HAP-1 (cell line): ENCODE measurements at regions not wholly inside any gene's neighbourhood (a gene's known extent, or its start where the extent isn't known, plus 50 kb on each side); places are given as distances from the start of the nearest gene placed in this dataset.

Source experiments
- DNase-seq, 2 experiments: peaks; one replicate each; pipeline ENCODE4 v3.0.0-alpha.2; 2016 to 2020; ENCODE audit warnings: low spot score in 2 of 2
- H3K27me3 ChIP-seq: fragments of 250-450 bp; sonication (Bioruptor Pico); 2 replicates; pipeline ENCODE4 v1.5.1; 2020; ENCODE audit warnings: low read depth, mild to moderate bottlenecking, moderate library complexity
- H3K36me3 ChIP-seq: fragments of 250-450 bp; sonication (Bioruptor Pico); replicated peaks from 2 replicates; pipeline ENCODE4 v1.5.1; 2020; ENCODE audit warnings: mild to moderate bottlenecking
- H3K4me1 ChIP-seq: fragments of 250-450 bp; sonication (Bioruptor Pico); 2 replicates; pipeline ENCODE4 v1.5.1; 2020; ENCODE audit warnings: mild to moderate bottlenecking
- H3K4me3 ChIP-seq: fragments of 250-450 bp; sonication (Bioruptor Pico); 2 replicates; pipeline ENCODE4 v1.5.1; 2020; ENCODE audit warnings: mild to moderate bottlenecking, moderate library complexity
- H3K9me3 ChIP-seq: fragments of 250-450 bp; sonication (Bioruptor Pico); 2 replicates; pipeline ENCODE4 v1.5.1; 2020; ENCODE audit warnings: mild to moderate bottlenecking, moderate library complexity
- in situ Hi-C: fragments of 300-500 bp; cut with MboI; formaldehyde crosslinking; loops from 3 replicates; pipeline ENCODE4 v1.14.3; 2020; ENCODE audit warnings: low sequenced_read_pairs, inconsistent platforms, mixed read lengths

DNA sequence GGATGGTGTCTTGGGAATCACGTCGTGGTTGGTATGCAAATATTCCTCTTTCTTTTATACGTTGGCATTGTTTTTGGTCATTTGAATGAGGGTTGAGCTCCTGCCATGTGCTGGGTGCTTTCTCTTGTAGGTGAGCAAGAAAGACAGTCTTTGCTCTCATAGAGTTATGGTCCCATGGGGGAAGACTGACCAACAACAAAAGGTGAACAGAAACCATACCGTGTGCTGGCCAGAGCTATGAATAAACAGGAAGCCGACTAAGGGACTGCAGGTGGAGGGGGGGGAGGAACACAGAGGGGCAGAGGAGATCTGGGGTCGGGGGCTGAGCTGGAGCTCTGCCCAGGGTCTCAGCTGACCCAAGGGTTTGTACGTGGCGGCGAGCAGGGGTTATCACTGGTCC lies 245.3 kb downstream of the CTTN start:
- H3K4me3 ChIP-seq: no peak overlapping the region
- no peaks in the 10 kb centered on the region for H3K9me3 ChIP-seq
- H3K4me1 ChIP-seq: no peaks in the 10 kb centered on the region
- in situ Hi-C loops: no loop called here
- H3K36me3 ChIP-seq: no peaks in the 10 kb centered on the region
- H3K27me3 ChIP-seq: no peaks in the 10 kb centered on the region
- DNase-seq: no peak

DNA sequence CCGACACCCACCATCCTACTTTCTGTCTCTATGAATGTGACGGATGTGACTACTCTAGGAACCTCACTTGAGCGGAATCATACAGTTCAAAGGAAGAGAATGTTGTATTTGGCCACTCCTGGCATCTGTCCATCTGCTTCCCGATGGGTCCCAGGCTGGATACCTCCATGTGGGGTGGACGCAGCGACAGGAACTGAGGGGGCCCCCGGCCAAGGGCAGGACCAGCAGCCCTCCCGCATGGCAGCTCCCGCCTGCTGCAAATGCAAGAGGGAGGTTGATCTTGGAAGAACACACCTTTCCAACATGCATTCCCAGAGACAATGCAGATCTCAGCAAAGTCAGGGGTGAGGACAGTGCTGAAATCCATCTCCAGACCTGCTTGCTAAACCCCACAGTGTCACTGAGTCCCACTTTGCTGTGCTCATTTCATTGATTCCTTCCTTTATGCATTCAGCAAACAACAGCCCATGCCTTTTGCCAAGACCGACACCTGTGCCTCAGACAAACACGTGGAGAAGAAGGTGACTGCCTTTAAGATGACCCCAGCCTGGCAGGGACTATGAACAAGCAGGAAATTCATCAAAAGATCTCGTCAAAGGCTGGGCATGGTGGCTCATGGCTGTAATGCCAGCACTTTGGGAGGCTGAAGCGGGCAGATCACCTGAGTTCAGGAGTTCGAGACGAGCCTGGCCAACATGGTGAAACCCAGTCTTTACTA lies 246.2 kb downstream of the CTTN start:
- no peak for DNase-seq
- H3K36me3 ChIP-seq: no peaks in the 10 kb centered on the region
- H3K27me3 ChIP-seq: no peaks in the 10 kb centered on the region
- H3K4me3 ChIP-seq: no peak overlapping the region
- no peaks in the 10 kb centered on the region for H3K4me1 ChIP-seq
- no peaks in the 10 kb centered on the region for H3K9me3 ChIP-seq
- in situ Hi-C loops: no loop called here

- DNase-seq: no peak
- Histone ChIP-seq H3K36me3 (no peaks in the 10 kb centered on the region), H3K9me3 (no peaks in the 10 kb centered on the region; the same call in 1 of the 2 replicates), H3K27me3 (no peaks in the 10 kb centered on the region), H3K4me3 (no peak overlapping the region), H3K4me1 (no peaks in the 10 kb centered on the region)
- in situ Hi-C loops: no loop called here
These were observed 247.2 kb downstream of the CTTN start for GRCh38 chr11:70645537-70645936.

DNA sequence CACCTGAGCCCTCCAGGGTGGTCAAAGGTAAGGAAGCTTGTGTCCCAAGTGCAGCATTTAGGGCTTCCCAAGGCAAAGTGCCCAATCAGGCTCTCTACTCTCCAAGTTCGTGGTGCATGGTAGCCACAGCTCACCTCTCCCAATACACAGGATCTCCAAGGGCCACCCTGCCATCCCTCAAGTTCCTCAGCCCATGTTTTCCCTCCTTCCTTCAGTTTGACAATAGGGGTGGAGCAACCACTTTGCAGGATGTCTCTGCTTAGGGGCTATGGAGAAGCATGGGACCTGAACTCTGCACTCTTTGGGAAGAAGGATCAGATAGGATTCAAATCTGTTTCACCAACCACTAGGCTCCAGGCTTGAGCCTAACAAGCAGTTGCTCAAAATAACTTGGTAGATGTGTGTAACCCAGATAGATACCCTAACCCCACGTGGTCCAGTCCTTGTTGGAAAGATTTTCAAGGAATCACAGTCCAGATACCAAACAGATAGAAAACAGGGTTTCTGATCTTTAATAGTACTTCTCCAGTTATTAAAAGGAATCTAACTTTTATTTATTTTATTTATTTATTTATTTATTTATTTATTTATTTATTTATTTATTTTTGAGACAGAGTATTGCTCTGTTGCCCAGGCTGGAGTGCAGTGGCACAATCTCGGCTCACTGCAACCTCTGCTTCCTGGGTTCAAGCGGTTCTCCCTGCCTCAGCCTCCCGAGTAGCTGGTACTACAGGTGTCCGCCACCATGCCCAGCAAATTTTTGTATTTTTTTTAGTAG lies 248.1 kb downstream of the CTTN start:
- Histone ChIP-seq H3K27me3 (no peaks in the 10 kb centered on the region), H3K4me3 (no peak overlapping the region), H3K4me1 (no peaks in the 10 kb centered on the region), H3K9me3 (no peaks in the 10 kb centered on the region; the same call in 1 of the 2 replicates), H3K36me3 (no peaks in the 10 kb centered on the region)
- in situ Hi-C loops: no loop called here
- DNase-seq: no peak

DNA sequence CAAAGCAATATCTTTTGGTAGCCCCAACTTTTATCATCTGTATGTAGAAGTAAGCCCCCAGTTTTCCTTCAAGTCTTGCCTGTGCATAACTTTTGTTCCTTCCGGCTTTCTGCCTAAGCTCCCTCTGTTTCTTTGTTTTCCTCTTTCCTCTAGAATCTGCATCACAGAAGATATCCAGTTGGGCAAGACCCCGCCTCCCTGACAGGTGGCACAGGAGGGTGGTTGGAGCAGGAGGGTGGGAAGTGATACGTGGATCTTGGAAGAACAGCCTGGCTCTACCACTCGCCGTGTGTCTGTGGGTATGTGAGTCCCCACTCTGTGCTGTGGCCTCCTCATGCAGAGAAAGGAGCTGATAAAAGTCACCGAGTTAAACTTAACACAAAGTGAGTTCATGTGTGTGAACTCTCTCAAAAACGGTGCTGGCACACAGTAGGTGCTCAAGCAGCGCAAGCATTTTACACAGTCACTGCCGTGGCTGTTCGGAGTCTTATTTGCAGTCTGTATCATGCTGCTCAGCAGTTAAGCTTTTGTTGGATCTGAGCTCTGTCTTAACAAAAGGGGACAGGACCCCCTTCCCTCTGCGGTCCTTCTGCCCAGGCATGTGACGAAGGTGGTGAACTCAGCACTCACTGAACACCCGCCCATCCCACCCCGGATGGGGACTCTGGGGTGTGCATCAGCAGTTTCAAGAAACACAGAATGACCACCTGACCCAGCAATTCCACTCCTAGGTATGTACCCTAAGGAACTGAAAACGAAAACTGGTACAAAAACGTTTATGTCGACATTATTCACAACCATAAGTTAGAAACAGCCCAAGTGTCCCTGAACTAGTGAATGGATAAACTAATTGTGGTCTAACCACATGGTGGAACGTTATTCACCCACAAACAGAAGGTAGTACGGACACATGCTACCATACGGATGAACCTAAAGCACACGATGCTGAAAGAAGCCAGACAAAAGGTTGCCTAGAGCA lies 249.1 kb downstream of the CTTN start:
- no peak for DNase-seq
- H3K36me3 ChIP-seq: no peaks in the 10 kb centered on the region
- no peaks in the 10 kb centered on the region for H3K27me3 ChIP-seq
- no peak overlapping the region for H3K4me3 ChIP-seq
- no peaks in the 10 kb centered on the region; the same call in 1 of the 2 replicates for H3K9me3 ChIP-seq
- H3K4me1 ChIP-seq: no peaks in the 10 kb centered on the region
- in situ Hi-C loops: no loop called here

DNA sequence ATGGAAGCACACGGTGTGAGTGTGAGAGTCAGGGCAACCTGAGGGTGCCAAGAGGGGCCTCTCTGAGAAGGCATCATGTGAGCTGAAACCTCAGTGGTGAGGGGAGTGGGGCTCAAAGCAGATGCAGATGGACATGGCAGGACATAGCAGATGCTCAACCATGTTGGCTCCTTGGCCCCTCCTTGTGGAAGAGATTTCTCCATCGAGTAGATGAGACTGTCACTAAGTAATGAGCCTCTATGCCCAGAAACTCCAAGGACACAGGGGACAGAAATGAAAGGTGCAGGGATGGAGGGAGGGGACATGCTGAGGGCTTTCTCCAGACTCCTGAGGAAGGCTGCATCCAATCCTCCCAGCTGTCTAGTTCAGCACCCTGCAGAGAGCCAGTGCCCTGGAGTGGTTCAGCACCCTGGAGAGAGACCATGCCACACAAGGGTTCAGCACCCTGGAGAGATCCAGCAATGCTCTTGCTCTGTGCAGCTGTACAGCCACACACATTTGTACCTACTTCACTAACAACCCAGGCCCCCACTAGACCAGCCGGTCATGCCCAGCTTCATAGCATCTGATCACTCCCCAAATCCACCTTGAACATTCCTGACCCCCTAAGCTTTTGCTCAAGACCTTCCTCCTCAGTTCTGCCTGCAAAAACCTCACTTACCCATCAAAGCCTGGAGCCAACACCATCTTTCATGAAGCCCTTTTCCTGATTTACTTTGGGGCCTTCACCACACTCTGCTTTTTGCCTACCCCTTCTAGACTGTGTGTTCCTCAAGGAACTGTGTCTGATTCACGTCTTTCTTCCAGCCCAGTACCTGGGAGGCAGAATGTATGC lies 252.0 kb downstream of the CTTN start:
- H3K4me3 ChIP-seq: no peak overlapping the region
- peak; percentile 15 to 78 for DNase-seq
- in situ Hi-C loops: no loop called here
- no peaks in the 10 kb centered on the region for H3K36me3 ChIP-seq
- H3K4me1 ChIP-seq: no peaks in the 10 kb centered on the region
- no peaks in the 10 kb centered on the region; the same call in 1 of the 2 replicates for H3K9me3 ChIP-seq
- H3K27me3 ChIP-seq: no peaks in the 10 kb centered on the region

GRCh38 chr11:70651031-70651430 lies 252.7 kb downstream of the CTTN start:
- no peak overlapping the region for H3K4me3 ChIP-seq
- DNase-seq: no peak
- no peaks in the 10 kb centered on the region; the same call in 1 of the 2 replicates for H3K9me3 ChIP-seq
- no peaks in the 10 kb centered on the region for H3K27me3 ChIP-seq
- in situ Hi-C loops: no loop called here
- no peaks in the 10 kb centered on the region for H3K4me1 ChIP-seq
- no peaks in the 10 kb centered on the region for H3K36me3 ChIP-seq

DNA sequence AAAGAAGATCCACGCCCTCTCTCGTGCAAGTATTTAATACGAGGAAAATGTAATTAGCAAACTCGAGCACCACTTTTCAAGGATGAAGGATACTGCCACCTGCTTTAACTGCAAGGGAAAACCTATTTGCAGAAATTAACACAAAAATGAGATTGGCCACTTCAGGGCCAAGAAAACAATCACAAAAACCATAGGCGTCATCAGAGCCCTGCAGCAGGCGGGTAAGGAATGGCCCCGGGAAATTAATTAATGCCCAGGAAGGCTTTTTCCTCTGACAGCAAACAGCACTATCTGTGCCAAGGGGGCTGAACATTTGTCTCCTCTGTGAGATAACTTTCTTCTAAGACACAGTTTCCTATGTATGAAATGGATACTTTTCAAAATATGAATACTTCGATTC lies 255.7 kb downstream of the CTTN start:
- Histone ChIP-seq H3K36me3 (no peaks in the 10 kb centered on the region), H3K27me3 (no peaks in the 10 kb centered on the region), H3K4me3 (no peak overlapping the region), H3K4me1 (no peaks in the 10 kb centered on the region), H3K9me3 (no peaks in the 10 kb centered on the region; the same call in 1 of the 2 replicates)
- in situ Hi-C loops: no loop called here
- no peak for DNase-seq

GRCh38 chr11:70655816-70656215 lies 257.5 kb downstream of the CTTN start:
- in situ Hi-C loops: no loop called here
- no peak for DNase-seq

GRCh38 chr11:70656252-70656651 lies 257.9 kb downstream of the CTTN start:
- Histone ChIP-seq H3K27me3 (no peaks in the 10 kb centered on the region), H3K36me3 (no peaks in the 10 kb centered on the region), H3K4me1 (no peaks in the 10 kb centered on the region), H3K9me3 (no peaks in the 10 kb centered on the region), H3K4me3 (no peak overlapping the region)
- DNase-seq: no peak
- in situ Hi-C loops: no loop called here

More at GRCh38 chr11:70655816-70656215, 257.5 kb downstream of the CTTN start:
- Histone ChIP-seq H3K27me3 (no peaks in the 10 kb centered on the region), H3K9me3 (no peaks in the 10 kb centered on the region), H3K4me3 (no peak overlapping the region), H3K4me1 (no peaks in the 10 kb centered on the region), H3K36me3 (no peaks in the 10 kb centered on the region)

DNA sequence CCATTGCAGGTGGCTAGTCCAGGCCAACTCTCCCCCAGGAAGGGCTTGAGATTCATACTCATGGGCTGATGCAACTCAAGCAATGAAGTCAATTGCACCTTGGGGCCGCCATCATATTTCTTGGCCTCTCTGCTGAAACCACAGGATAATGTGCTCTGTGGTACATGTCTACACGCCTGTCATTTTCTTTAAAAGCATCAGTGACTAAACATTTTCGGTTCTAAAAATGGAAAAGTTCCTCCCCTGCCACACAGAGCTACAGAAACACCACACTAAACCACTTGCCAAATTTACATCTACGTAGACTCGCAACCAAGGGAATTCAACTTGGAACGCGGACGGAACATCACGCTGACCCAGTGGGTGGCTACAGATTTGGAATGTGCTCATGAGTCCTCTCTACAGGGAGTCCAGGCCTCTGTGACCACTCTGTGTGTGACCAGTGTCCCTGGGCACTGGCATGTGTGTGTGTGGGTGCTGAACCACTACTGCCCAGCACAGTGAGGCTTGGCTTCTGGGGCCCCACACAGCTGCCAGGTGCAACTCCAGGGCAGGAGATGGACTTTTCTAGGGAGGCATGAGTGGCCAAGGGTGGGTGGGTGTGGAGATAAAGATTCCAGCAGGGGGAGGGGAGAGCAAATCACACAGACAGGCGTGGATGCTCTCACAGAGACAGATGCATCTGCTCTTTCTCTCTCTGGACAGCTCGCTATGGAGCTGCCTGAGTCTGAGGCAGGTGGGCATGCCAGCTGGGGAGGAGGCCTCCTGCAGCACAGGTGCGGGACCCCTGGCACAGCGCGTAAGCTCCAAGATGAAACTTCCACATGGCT lies 261.9 kb downstream of the CTTN start:
- Histone ChIP-seq H3K9me3 (no peaks in the 10 kb centered on the region), H3K36me3 (no peaks in the 10 kb centered on the region), H3K4me3 (no peak overlapping the region), H3K4me1 (no peaks in the 10 kb centered on the region), H3K27me3 (no peaks in the 10 kb centered on the region)
- in situ Hi-C loops: no loop called here
- DNase-seq: no peak

GRCh38 chr11:70660889-70661197 lies 262.5 kb downstream of the CTTN start:
- H3K27me3 ChIP-seq: no peaks in the 10 kb centered on the region
- in situ Hi-C loops: no loop called here
- no peak overlapping the region for H3K4me3 ChIP-seq

More at GRCh38 chr11:70660889-70661197, 262.5 kb downstream of the CTTN start:
- Histone ChIP-seq H3K4me1 (no peaks in the 10 kb centered on the region), H3K9me3 (no peaks in the 10 kb centered on the region), H3K36me3 (no peaks in the 10 kb centered on the region)
- no peak for DNase-seq
